Endothelial cell of umbilical vein (primary cell): ENCODE measurements at regions not wholly inside any gene's neighbourhood (a gene's known extent, or its start where the extent isn't known, plus 50 kb on each side); places are given as distances from the start of the nearest gene placed in this dataset.
"Not testable (repeated sequence)": the region's sequence is repeated elsewhere in the genome, so short reads cannot be mapped to it uniquely, and the experiment has no call there.

ENCODE experiments used
- BruUV-seq: library from RNA; stranded (reverse); fragments of 400-500 nt; replicated peaks from 2 replicates; lab custom pipeline; 2021; lab: Mats Ljungman, UMichigan
- CTCF ChIA-PET: fragments of 300-600, 350-600 bp; sonication (Branson Sonifier 250); formaldehyde crosslinking; loops from one replicate; lab custom pipeline; 2021; ENCODE audit warnings: antibody characterized with exemption, inconsistent platforms; lab: Charles Lee
- POLR2A ChIA-PET: fragments of 300-600, 350-600 bp; sonication (Branson Sonifier 250); formaldehyde crosslinking; loops from one replicate; lab custom pipeline; 2021; ENCODE audit warnings: antibody characterized with exemption, inconsistent platforms; lab: Charles Lee
- DNase-seq: peaks from one replicate; pipeline ENCODE4 v3.0.0-alpha.2; 2011; ENCODE audit warnings: low read depth, low spot score
- FAIRE-seq: peaks from 2 replicates; lab custom pipeline; 2011; peaks lifted over from hg19 to GRCh38; lab: Jason Lieb, UNC
- H2AFZ ChIP-seq: 2 replicates; pipeline ENCODE4 v1.6.0; 2012; ENCODE audit warnings: low read depth, low read length, control low read depth, inconsistent platforms
- H3K27ac ChIP-seq: 2 replicates; pipeline ENCODE4 v1.5.1; 2011; ENCODE audit warnings: low read depth, mild to moderate bottlenecking, control low read depth, low read length, moderate library complexity; ENCODE audit not compliant: insufficient read depth
- H3K27me3 ChIP-seq, 2 experiments: 2 replicates each; pipeline versions ENCODE4 v1.6.0 to v1.6.1; 2011; ENCODE audit warnings: low read length in 2 of 2, mixed read lengths in 1 of 2; ENCODE audit not compliant: control insufficient read depth in 2 of 2, insufficient read depth in 2 of 2
- H3K36me3 ChIP-seq, 2 experiments: 2 replicates in 1 of 2; 3 replicates in 1 of 2; pipeline ENCODE4 v1.5.1; 2011; ENCODE audit warnings: low read length in 2 of 2, mild to moderate bottlenecking in 1 of 2, moderate library complexity in 1 of 2; ENCODE audit not compliant: control insufficient read depth in 2 of 2, insufficient read depth in 2 of 2; ENCODE audit errors: extremely low read depth in 1 of 2
- H3K4me1 ChIP-seq: 3 replicates; pipeline ENCODE4 v1.5.1; 2011; ENCODE audit warnings: mild to moderate bottlenecking, low read length; ENCODE audit not compliant: control insufficient read depth, insufficient read depth; ENCODE audit errors: extremely low read depth
- H3K4me2 ChIP-seq: 2 replicates; pipeline ENCODE4 v1.6.1; 2011; ENCODE audit warnings: low read length, control low read depth, mixed read lengths; ENCODE audit not compliant: insufficient read depth
- H3K4me3 ChIP-seq, 3 experiments: fragments of 200-600 bp in 1 of 3; sonication (generic), shearing (Covaris generic) in 1 of 3; replicated peaks in 1 of 3; 2 replicates each; pipeline ENCODE4 v1.5.1; 2011 to 2016; ENCODE audit warnings: control low read depth in 3 of 3, low read length in 3 of 3, mild to moderate bottlenecking in 2 of 3, inconsistent platforms in 1 of 3, low read depth in 1 of 3, moderate library complexity in 1 of 3; ENCODE audit not compliant: insufficient read depth in 1 of 3
- H3K79me2 ChIP-seq: 2 replicates; pipeline ENCODE4 v1.6.0; 2012; ENCODE audit warnings: low read length, inconsistent platforms; ENCODE audit not compliant: control insufficient read depth, insufficient read depth
- H3K9ac ChIP-seq: replicated peaks from 2 replicates; pipeline ENCODE3; 2011; ENCODE audit warnings: low read length, control low read depth; ENCODE audit not compliant: insufficient read depth; ENCODE audit errors: extremely low read depth
- H3K9me1 ChIP-seq: replicated peaks from 3 replicates; pipeline ENCODE4 v1.6.0; 2011; ENCODE audit warnings: mild to moderate bottlenecking, low read length; ENCODE audit not compliant: control insufficient read depth, insufficient read depth; ENCODE audit errors: extremely low read depth
- H3K9me3 ChIP-seq: replicated peaks from 2 replicates; pipeline ENCODE4 v1.5.1; 2012; ENCODE audit warnings: low read length, inconsistent platforms; ENCODE audit not compliant: control insufficient read depth, insufficient read depth
- H4K20me1 ChIP-seq: replicated peaks from 2 replicates; pipeline ENCODE3; 2011; ENCODE audit warnings: mild to moderate bottlenecking, low read length; ENCODE audit not compliant: control insufficient read depth, insufficient read depth; ENCODE audit errors: extremely low read depth
- EZH2 ChIP-seq: IDR thresholded peaks from 2 replicates; pipeline ENCODE4 v1.6.1; 2012; ENCODE audit warnings: borderline replicate concordance, low read depth, mild to moderate bottlenecking, moderate library complexity, low read length, inconsistent platforms; ENCODE audit not compliant: severe bottlenecking
- FOS ChIP-seq: IDR thresholded peaks from 2 replicates; pipeline ENCODE4 v1.6.1; 2011; ENCODE audit warnings: mild to moderate bottlenecking, low read length, moderate library complexity, borderline replicate concordance; ENCODE audit not compliant: insufficient read depth
- GATA2 ChIP-seq: IDR thresholded peaks from 2 replicates; pipeline ENCODE4 v1.7.0; 2011; ENCODE audit warnings: low read depth, mild to moderate bottlenecking, moderate library complexity, mixed read lengths, low read length; ENCODE audit not compliant: insufficient read length, insufficient read depth
- JUN ChIP-seq: IDR thresholded peaks from 2 replicates; pipeline ENCODE4 v1.6.1; 2011; ENCODE audit warnings: borderline replicate concordance, low read depth; ENCODE audit not compliant: insufficient read length, insufficient read depth
- MYC ChIP-seq: IDR thresholded peaks from one replicate; pipeline ENCODE4 v1.6.1; 2011; ENCODE audit warnings: mild to moderate bottlenecking, low read depth, low read length
- POLR2A ChIP-seq: IDR thresholded peaks from 2 replicates; pipeline ENCODE4 v1.6.1; 2012; ENCODE audit warnings: low read depth, mild to moderate bottlenecking, control low read depth, low read length
- POLR2AphosphoS5 ChIP-seq: IDR thresholded peaks from 2 replicates; pipeline ENCODE4 v1.6.1; 2012; ENCODE audit warnings: low read depth, mild to moderate bottlenecking, control low read depth, low read length, moderate library complexity; ENCODE audit not compliant: insufficient read depth
- dilution Hi-C: fragments of 300-500 bp; cut with MboI; formaldehyde crosslinking; loops from one replicate; pipeline ENCODE4 v1.15.0; 2019; ENCODE audit warnings: low sequenced_read_pairs; ENCODE audit not compliant: extremely low pct_ligation_motif_present
- intact Hi-C: fragments of 100-400 bp; cut with micrococcal nuclease; formaldehyde crosslinking; loops from one replicate; pipeline ENCODE4 v1.10.0; 2022
- TF ChIP-seq, protein P1 (sequence below), 2 donors: IDR thresholded peaks; 1 replicate in 1 of 2; 2 replicates in 1 of 2; pipeline ENCODE4 v1.5.1; 2011; ENCODE audit warnings: low read length in 2 of 2, mild to moderate bottlenecking in 2 of 2, moderate library complexity in 2 of 2, control low read depth in 1 of 2, inconsistent platforms in 1 of 2, low read depth in 1 of 2; ENCODE audit not compliant: insufficient read depth in 1 of 2; ENCODE audit errors: extremely low read depth in 1 of 2
- TF ChIP-seq, protein P2 (sequence below): IDR thresholded peaks from 2 replicates; pipeline ENCODE4 v1.6.1; 2011; ENCODE audit not compliant: insufficient read depth, insufficient read length

DNA sequence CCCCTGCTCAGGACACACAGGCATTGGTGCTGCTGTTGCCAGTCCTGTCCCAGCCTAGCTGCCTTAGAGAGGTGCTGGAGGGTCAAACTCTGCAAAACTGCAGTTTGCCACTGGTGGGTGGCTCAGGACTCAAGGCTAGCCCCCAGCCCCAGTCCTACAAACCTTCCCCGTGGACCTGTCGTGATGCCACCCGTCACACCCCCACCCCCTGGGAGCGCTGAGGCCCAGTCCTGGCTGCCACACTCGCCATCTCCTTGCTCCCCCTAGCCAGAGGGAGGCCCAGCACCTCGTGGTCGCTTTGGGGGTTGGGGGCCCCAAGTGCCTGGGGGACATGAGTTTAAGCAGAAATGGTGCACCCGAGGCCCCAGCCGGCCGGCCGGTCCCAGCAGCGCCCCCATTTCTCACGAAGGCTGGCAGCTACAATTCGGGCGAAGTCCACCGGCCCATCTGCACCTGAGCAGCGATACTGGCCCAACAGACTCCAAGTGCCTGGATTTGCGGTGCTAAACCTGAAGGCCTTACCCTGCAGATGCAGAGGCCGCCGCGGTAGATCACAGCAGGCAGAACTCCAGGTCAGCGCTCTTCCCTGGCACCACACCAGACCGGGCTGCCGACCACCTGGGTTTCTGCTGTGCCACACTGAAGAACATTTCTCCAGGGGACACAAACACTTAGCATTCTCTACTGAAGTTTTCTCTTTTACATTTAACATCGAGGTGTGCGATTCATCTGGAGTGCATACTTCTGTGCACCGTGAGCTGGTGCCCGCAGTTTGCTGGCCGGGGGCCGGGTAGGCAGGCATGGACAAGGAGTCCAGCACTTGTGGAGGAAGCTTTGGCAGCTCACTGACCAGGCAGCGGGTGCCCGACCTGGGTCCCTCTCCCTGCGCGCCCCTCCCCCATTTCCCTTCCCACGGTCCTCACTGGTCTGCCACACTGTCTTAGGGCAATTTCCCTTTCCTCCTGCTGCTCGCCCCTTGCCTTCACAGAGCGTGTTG, 130.0 kb downstream of the KCNJ12 start:
- H3K79me2 ChIP-seq = no peaks in the 10 kb centered on the region
- TF ChIP-seq FOS (no peak), JUN (no peak), MYC (no peak), GATA2 (no peak), POLR2A (no peak), POLR2AphosphoS5 (no peak), EZH2 (no peak)
- TF ChIP-seq, protein P1, sequence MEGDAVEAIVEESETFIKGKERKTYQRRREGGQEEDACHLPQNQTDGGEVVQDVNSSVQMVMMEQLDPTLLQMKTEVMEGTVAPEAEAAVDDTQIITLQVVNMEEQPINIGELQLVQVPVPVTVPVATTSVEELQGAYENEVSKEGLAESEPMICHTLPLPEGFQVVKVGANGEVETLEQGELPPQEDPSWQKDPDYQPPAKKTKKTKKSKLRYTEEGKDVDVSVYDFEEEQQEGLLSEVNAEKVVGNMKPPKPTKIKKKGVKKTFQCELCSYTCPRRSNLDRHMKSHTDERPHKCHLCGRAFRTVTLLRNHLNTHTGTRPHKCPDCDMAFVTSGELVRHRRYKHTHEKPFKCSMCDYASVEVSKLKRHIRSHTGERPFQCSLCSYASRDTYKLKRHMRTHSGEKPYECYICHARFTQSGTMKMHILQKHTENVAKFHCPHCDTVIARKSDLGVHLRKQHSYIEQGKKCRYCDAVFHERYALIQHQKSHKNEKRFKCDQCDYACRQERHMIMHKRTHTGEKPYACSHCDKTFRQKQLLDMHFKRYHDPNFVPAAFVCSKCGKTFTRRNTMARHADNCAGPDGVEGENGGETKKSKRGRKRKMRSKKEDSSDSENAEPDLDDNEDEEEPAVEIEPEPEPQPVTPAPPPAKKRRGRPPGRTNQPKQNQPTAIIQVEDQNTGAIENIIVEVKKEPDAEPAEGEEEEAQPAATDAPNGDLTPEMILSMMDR (IDR thresholded peaks at IDR 0.05; ENCODE audit: extremely low read depth in 1 of 2, insufficient read depth in 1 of 2, low read depth in 1 of 2, low read length in 2 of 2) = no peak
- TF ChIP-seq, protein P2, sequence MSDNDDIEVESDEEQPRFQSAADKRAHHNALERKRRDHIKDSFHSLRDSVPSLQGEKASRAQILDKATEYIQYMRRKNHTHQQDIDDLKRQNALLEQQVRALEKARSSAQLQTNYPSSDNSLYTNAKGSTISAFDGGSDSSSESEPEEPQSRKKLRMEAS = no peak
- no peak overlapping the region for H3K9ac ChIP-seq
- H3K27me3 ChIP-seq = peaks cover 1 to 3% of the 10 kb centered on the region in 2 experiments
- POLR2A ChIA-PET = no interaction called here
- H3K4me1 ChIP-seq = peaks cover 6% of the 10 kb centered on the region
- FAIRE-seq (no peak), DNase-seq (no peak)
- no peaks in the 10 kb centered on the region for H3K9me3 ChIP-seq
- intact Hi-C loops (no loop called here), dilution Hi-C loops (no loop called here)
- H3K4me3 ChIP-seq = no peak overlapping the region
- H4K20me1 ChIP-seq = no peaks in the 10 kb centered on the region
- no TSS peak for BruUV-seq
- no peak overlapping the region for H2AFZ ChIP-seq
- no peak overlapping the region for H3K27ac ChIP-seq
- CTCF ChIA-PET = interaction anchor here (1.5 kb wide), 1 partner anchor 49 kb away, joined by 3 read pairs; no protein-coding TSS in a partner anchor
- H3K4me2 ChIP-seq = no peak overlapping the region
- no peaks in the 10 kb centered on the region for H3K36me3 ChIP-seq
- H3K9me1 ChIP-seq = no peaks in the 10 kb centered on the region

DNA sequence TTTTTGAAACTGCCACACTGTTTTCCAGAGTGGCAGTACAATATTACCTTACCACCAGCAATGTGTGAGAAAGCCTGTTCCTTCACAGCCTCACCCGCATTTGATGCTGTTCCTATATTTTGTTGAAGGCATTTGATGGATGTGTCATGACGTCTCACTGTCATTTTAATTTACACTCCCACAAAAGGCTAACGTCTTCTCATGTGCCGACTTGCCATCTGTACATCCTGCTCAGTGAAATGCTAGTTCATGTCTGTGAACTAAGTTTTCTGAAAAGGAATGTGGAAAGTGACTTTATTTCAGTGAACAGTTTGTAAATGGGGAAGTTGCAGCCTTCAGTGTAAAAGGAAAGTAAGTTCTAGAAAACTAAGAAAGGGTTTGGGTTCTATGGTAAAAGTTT, 131.6 kb downstream of the KCNJ12 start:
- DNase-seq, H3K9ac ChIP-seq, H3K36me3 ChIP-seq, FAIRE-seq, H3K4me2 ChIP-seq, H3K9me1 ChIP-seq, H3K27ac ChIP-seq, H3K4me3 ChIP-seq, CTCF ChIA-PET, dilution Hi-C loops, intact Hi-C loops, H3K79me2 ChIP-seq, H3K4me1 ChIP-seq, H4K20me1 ChIP-seq, H2AFZ ChIP-seq, POLR2A ChIA-PET, H3K9me3 ChIP-seq, BruUV-seq, H3K27me3 ChIP-seq: not testable (repeated sequence)
